GM23248 (cell line): ENCODE measurements at regions not wholly inside any gene's neighbourhood (a gene's known extent, or its start where the extent isn't known, plus 50 kb on each side); places are given as distances from the start of the nearest gene placed in this dataset.
"Not testable (repeated sequence)": the region's sequence is repeated elsewhere in the genome, so short reads cannot be mapped to it uniquely, and the experiment has no call there.

Experiments used
- DNase-seq: peaks from one replicate; pipeline ENCODE4 v3.0.0-alpha.2; 2015
- H2AFZ ChIP-seq: fragments of 200-600 bp; sonication (generic); 2 replicates; pipeline ENCODE4 v1.6.1; 2016; ENCODE audit warnings: antibody characterized with exemption
- H3F3A ChIP-seq: fragments of 200-600 bp; sonication (generic); 2 replicates; pipeline ENCODE4 v1.6.1; 2016; ENCODE audit warnings: mild to moderate bottlenecking, antibody characterized with exemption, mixed run types; ENCODE audit not compliant: insufficient read depth
- H3K27ac ChIP-seq: fragments of 200-600 bp; sonication (generic); 2 replicates; pipeline ENCODE4 v1.5.1; 2016; ENCODE audit warnings: mild to moderate bottlenecking
- H3K27me3 ChIP-seq: fragments of 200-600 bp; sonication (generic); replicated peaks from 2 replicates; pipeline ENCODE4 v1.6.1; 2016; ENCODE audit warnings: mild to moderate bottlenecking; ENCODE audit not compliant: insufficient read depth
- H3K36me3 ChIP-seq: fragments of 200-600 bp; sonication (generic); 2 replicates; pipeline ENCODE4 v1.6.1; 2016; ENCODE audit warnings: low read depth, mild to moderate bottlenecking
- H3K4me1 ChIP-seq: fragments of 200-600 bp; sonication (generic); 2 replicates; pipeline ENCODE4 v1.6.1; 2016; ENCODE audit warnings: mild to moderate bottlenecking; ENCODE audit not compliant: insufficient read depth
- H3K4me2 ChIP-seq: fragments of 200-600 bp; sonication (generic); one replicate; pipeline ENCODE4 v1.6.1; 2016; ENCODE audit warnings: mild to moderate bottlenecking; ENCODE audit not compliant: unreplicated experiment
- H3K4me3 ChIP-seq: fragments of 200-600 bp; sonication (generic); 2 replicates; pipeline ENCODE4 v1.5.1; 2016; ENCODE audit warnings: mild to moderate bottlenecking
- H3K79me2 ChIP-seq: fragments of 200-600 bp; sonication (generic); 2 replicates; pipeline ENCODE4 v1.6.1; 2016; ENCODE audit warnings: mild to moderate bottlenecking; ENCODE audit not compliant: insufficient read depth
- H3K9ac ChIP-seq: fragments of 200-600 bp; sonication (generic); 2 replicates; pipeline ENCODE4 v1.6.1; 2016; ENCODE audit warnings: mild to moderate bottlenecking
- H3K9me2 ChIP-seq: fragments of 200-600 bp; sonication (generic); 2 replicates; pipeline ENCODE4 v1.6.1; 2016; ENCODE audit warnings: mixed run types, mild to moderate bottlenecking, moderate library complexity; ENCODE audit not compliant: insufficient read depth
- H3K9me3 ChIP-seq: fragments of 200-600 bp; sonication (generic); one replicate; pipeline ENCODE4 v1.6.1; 2017; ENCODE audit warnings: low read depth
- H4K20me1 ChIP-seq: fragments of 200-600 bp; sonication (generic); 2 replicates; pipeline ENCODE4 v1.6.0; 2016; ENCODE audit not compliant: insufficient read depth
- EZH2 ChIP-seq: fragments of 200-600 bp; sonication (generic); IDR thresholded peaks from 2 replicates; pipeline ENCODE4 v1.6.1; 2018; ENCODE audit warnings: antibody characterized with exemption, mild to moderate bottlenecking; ENCODE audit not compliant: insufficient read depth, poor library complexity, severe bottlenecking
- EZH2phosphoT487 ChIP-seq: fragments of 200-600 bp; sonication (generic); IDR thresholded peaks from 2 replicates; pipeline ENCODE4 v1.6.1; 2018; ENCODE audit warnings: antibody characterized with exemption, moderate library complexity, mild to moderate bottlenecking, low read depth; ENCODE audit not compliant: insufficient read depth
- WGBS, 2 experiments: methylation state at CpG; one replicate each; pipeline ENCODE4 v1.1.6; 2015 to 2017; ENCODE audit warnings: low lambda C conversion rate in 2 of 2, low coverage in 1 of 2; ENCODE audit errors: missing lambda C conversion rate in 2 of 2; 5-methylcytosine and 5-hydroxymethylcytosine counted together
- in situ Hi-C: fragments of 300-500 bp; cut with MboI; formaldehyde crosslinking; loops from 2 replicates; pipeline ENCODE4 v1.15.0; 2020

GRCh38 chr17:22310717-22311686, 618.7 kb downstream of the KCNJ18 start:
- H3F3A ChIP-seq: no peaks in the 10 kb centered on the region
- 27% methylated on average over 26 of the region's 26 CpGs for WGBS, 2 experiments
- no peak for DNase-seq
- H2AFZ ChIP-seq: no peak overlapping the region
- H3K4me3 ChIP-seq: no peak overlapping the region
- H3K36me3 ChIP-seq: no peaks in the 10 kb centered on the region
- H3K4me2 ChIP-seq: no peak overlapping the region
- H3K9me3 ChIP-seq: no peaks in the 10 kb centered on the region
- no peaks in the 10 kb centered on the region for H3K79me2 ChIP-seq
- no peaks in the 10 kb centered on the region for H3K27me3 ChIP-seq
- H3K4me1 ChIP-seq: no peaks in the 10 kb centered on the region
- H3K9ac ChIP-seq: no peak overlapping the region
- H3K9me2 ChIP-seq: no peaks in the 10 kb centered on the region
- in situ Hi-C loops: no loop called here
- TF ChIP-seq EZH2phosphoT487 (no peak), EZH2 (no peak)
- H3K27ac ChIP-seq: no peak overlapping the region
- H4K20me1 ChIP-seq: no peaks in the 10 kb centered on the region

DNA sequence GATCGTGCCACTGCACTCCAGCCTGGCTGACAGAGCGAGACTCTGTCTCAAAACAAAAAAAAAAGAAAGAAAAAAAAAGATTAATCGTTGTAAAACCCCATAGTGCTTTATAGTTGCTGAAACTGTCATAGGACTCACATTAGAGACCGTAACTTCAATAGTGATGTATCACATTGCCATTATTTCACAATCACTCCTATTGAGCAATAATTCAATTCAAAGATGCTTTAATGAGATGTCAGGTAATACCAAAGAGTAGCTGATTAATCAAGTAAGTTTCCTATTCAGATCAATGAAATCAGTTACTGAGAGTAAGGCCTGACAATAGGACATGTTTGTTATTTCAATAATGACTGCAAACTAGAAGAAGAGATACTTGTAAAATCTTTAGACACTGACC, 628.7 kb downstream of the KCNJ18 start:
- H3F3A ChIP-seq, H3K4me2 ChIP-seq, H4K20me1 ChIP-seq, H3K27me3 ChIP-seq, H3K9me2 ChIP-seq, H3K9ac ChIP-seq, in situ Hi-C loops, H3K9me3 ChIP-seq, H3K79me2 ChIP-seq, H2AFZ ChIP-seq, H3K4me3 ChIP-seq, DNase-seq, H3K36me3 ChIP-seq, H3K27ac ChIP-seq, H3K4me1 ChIP-seq: not testable (repeated sequence)
- 22 to 35% methylated on average over 4 of the region's 4 CpGs for WGBS, 2 experiments

DNA sequence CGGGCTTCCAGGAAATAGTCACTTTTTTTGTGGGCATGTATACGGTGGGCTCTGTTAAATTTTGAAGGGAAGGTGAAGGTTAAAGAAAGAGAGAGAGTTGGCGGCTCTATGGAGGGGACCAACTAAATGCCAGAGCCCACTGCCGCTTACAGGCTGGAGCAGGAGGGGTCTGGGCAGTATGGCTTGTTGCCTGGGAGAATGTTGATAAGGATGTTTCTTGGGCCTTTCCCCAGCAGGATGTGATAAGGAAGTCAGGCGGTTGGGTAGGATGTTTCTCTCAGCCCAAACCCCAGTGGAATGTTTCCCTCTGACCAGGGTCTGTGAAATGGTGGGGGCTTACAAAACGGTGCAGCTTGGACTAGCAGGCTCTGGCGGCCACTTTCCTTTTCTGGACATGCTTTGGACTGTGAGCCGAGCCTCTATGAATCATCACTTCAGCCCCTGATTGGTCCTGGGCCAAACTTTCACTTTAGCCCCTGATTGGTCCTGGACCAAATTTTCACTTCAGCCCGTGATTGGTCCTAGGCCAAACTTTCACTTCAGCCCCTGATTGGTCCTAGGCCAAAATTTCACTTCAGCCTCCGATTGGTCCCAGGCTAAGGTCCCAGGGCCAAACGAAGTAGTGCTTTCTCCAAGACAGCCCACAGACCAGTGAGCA, 630.7 kb downstream of the KCNJ18 start:
- in situ Hi-C loops: not testable (repeated sequence)
- WGBS, 2 experiments: 35 to 38% methylated on average over 11 of the region's 11 CpGs

GRCh38 chr17:22337467-22337866, 645.1 kb downstream of the KCNJ18 start:
- 12 to 13% methylated on average over 7 of the region's 7 CpGs for WGBS, 2 experiments
- Histone ChIP-seq H3F3A (no peaks in the 10 kb centered on the region), H3K9ac (no peak overlapping the region), H3K9me2 (no peaks in the 10 kb centered on the region), H3K9me3 (no peaks in the 10 kb centered on the region), H3K4me3 (no peak overlapping the region), H3K36me3 (no peaks in the 10 kb centered on the region), H2AFZ (no peak overlapping the region), H3K27me3 (no peaks in the 10 kb centered on the region), H4K20me1 (no peaks in the 10 kb centered on the region), H3K4me1 (no peaks in the 10 kb centered on the region), H3K4me2 (no peak overlapping the region), H3K27ac (no peak overlapping the region), H3K79me2 (no peaks in the 10 kb centered on the region)
- in situ Hi-C loops: no loop called here
- no peak for DNase-seq
- TF ChIP-seq EZH2 (no peak), EZH2phosphoT487 (no peak)

More for the DNA sequence above, 630.7 kb downstream of the KCNJ18 start:
- H4K20me1 ChIP-seq, H3K36me3 ChIP-seq, H2AFZ ChIP-seq, H3K4me1 ChIP-seq, H3F3A ChIP-seq, H3K9me3 ChIP-seq, H3K79me2 ChIP-seq, H3K27me3 ChIP-seq, H3K9me2 ChIP-seq, H3K27ac ChIP-seq, H3K9ac ChIP-seq, H3K4me2 ChIP-seq, H3K4me3 ChIP-seq, DNase-seq: not testable (repeated sequence)

- H3K9me3 ChIP-seq, in situ Hi-C loops, H3K27me3 ChIP-seq, H3K27ac ChIP-seq, DNase-seq, H2AFZ ChIP-seq, H3K9ac ChIP-seq, H3K4me2 ChIP-seq, H4K20me1 ChIP-seq, H3K36me3 ChIP-seq, H3K4me1 ChIP-seq, H3K4me3 ChIP-seq, H3K79me2 ChIP-seq, H3K9me2 ChIP-seq, H3F3A ChIP-seq: not testable (repeated sequence)
- 8 to 16% methylated on average over 2 of the region's 2 CpGs for WGBS, 2 experiments
These were observed 664.3 kb downstream of the KCNJ18 start for GRCh38 chr17:22356603-22357002.

GRCh38 chr17:22370988-22371387, 678.7 kb downstream of the KCNJ18 start:
- H3K4me2 ChIP-seq, H3K9me3 ChIP-seq, H3K9ac ChIP-seq, H3K27me3 ChIP-seq, H3K9me2 ChIP-seq, H4K20me1 ChIP-seq, H3K27ac ChIP-seq, DNase-seq, H3K4me3 ChIP-seq, in situ Hi-C loops, H3F3A ChIP-seq, H2AFZ ChIP-seq, H3K4me1 ChIP-seq, H3K79me2 ChIP-seq, H3K36me3 ChIP-seq: not testable (repeated sequence)
- WGBS, 2 experiments: 4% methylated on average over 3 of the region's 3 CpGs
